MM.1S (cell line): ENCODE measurements at regions not wholly inside any gene's neighbourhood (a gene's known extent, or its start where the extent isn't known, plus 50 kb on each side); places are given as distances from the start of the nearest gene placed in this dataset.

Source experiments
- EZH2phosphoT487 ChIP-seq: fragments of 300-600 bp; sonication (generic); IDR thresholded peaks from 2 replicates; pipeline ENCODE4 v1.6.1; 2018; ENCODE audit warnings: antibody characterized with exemption, low read length
- TF ChIP-seq, protein P1 (sequence below): fragments of 300-600 bp; sonication (generic); IDR thresholded peaks from 2 replicates; pipeline ENCODE4 v1.5.1; 2016; ENCODE audit warnings: antibody characterized with exemption, low read length, mixed read lengths

DNA sequence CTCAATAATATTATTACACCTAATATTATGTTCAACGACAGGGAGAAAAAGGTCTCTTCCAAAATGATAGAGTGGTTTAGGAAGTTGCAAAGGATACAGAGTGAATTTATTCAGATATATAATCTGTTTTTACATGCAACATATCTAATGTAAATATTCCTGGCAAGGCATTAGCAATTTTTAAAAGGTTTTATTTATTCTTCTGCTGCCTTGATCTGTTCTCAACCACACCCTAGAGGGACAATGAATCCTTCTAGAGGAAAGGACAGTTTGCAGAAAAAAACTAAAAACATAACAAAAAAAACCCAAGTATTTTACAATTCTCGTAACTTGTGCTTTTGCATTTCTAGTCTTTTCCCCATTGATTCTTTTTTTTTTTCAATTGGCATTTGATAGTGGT lies 459.6 kb downstream of the KLF12 start:
- no peak for TF ChIP-seq EZH2phosphoT487
- TF ChIP-seq, protein P1, sequence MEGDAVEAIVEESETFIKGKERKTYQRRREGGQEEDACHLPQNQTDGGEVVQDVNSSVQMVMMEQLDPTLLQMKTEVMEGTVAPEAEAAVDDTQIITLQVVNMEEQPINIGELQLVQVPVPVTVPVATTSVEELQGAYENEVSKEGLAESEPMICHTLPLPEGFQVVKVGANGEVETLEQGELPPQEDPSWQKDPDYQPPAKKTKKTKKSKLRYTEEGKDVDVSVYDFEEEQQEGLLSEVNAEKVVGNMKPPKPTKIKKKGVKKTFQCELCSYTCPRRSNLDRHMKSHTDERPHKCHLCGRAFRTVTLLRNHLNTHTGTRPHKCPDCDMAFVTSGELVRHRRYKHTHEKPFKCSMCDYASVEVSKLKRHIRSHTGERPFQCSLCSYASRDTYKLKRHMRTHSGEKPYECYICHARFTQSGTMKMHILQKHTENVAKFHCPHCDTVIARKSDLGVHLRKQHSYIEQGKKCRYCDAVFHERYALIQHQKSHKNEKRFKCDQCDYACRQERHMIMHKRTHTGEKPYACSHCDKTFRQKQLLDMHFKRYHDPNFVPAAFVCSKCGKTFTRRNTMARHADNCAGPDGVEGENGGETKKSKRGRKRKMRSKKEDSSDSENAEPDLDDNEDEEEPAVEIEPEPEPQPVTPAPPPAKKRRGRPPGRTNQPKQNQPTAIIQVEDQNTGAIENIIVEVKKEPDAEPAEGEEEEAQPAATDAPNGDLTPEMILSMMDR: no peak
